GM23338 (cell line): ENCODE measurements at regions not wholly inside any gene's neighbourhood (a gene's known extent, or its start where the extent isn't known, plus 50 kb on each side); places are given as distances from the start of the nearest gene placed in this dataset.

Experiments
- ATAC-seq: fragments of 200-7000 bp; cut with Tn5 transposase; 3 replicates; pipeline ENCODE4 v1.9.1; 2020
- DNase-seq: peaks from one replicate; pipeline ENCODE4 v3.0.0-alpha.2; 2015; ENCODE audit warnings: low spot score
- H2AFZ ChIP-seq: fragments of 200-600 bp; sonication (generic); 2 replicates; pipeline ENCODE4 v1.8.0; 2016; ENCODE audit warnings: antibody characterized with exemption, mild to moderate bottlenecking, moderate library complexity
- H3F3A ChIP-seq: fragments of 200-600 bp; sonication (generic); replicated peaks from 2 replicates; pipeline ENCODE4 v1.8.0; 2017; ENCODE audit warnings: antibody characterized with exemption, mixed run types, low read depth
- H3K27ac ChIP-seq: fragments of 200-600 bp; sonication (generic); 2 replicates; pipeline ENCODE4 v1.6.1; 2016; ENCODE audit warnings: low read depth
- H3K27me3 ChIP-seq: fragments of 200-600 bp; sonication (generic); 2 replicates; pipeline ENCODE4 v1.8.0; 2016; ENCODE audit warnings: mild to moderate bottlenecking, mixed run types, moderate library complexity; ENCODE audit not compliant: insufficient read depth
- H3K36me3 ChIP-seq: fragments of 200-600 bp; sonication (generic); 2 replicates; pipeline ENCODE4 v1.8.0; 2016; ENCODE audit warnings: mild to moderate bottlenecking; ENCODE audit not compliant: insufficient read depth
- H3K4me1 ChIP-seq: fragments of 200-600 bp; sonication (generic); 2 replicates; pipeline ENCODE4 v1.8.0; 2016; ENCODE audit warnings: mild to moderate bottlenecking, moderate library complexity; ENCODE audit not compliant: insufficient read depth
- H3K4me2 ChIP-seq: fragments of 200-600 bp; sonication (generic); 2 replicates; pipeline ENCODE4 v1.7.1; 2017; ENCODE audit warnings: mixed run types
- H3K4me3 ChIP-seq: fragments of 200-600 bp; sonication (generic); 2 replicates; pipeline ENCODE4 v1.6.1; 2016; ENCODE audit warnings: mixed run types
- H3K79me2 ChIP-seq: fragments of 200-600 bp; sonication (generic); replicated peaks from 2 replicates; pipeline ENCODE4 v1.8.0; 2017; ENCODE audit warnings: mild to moderate bottlenecking; ENCODE audit not compliant: insufficient read depth
- H3K9me2 ChIP-seq: fragments of 200-600 bp; sonication (generic); 2 replicates; pipeline ENCODE4 v1.8.0; 2017; ENCODE audit not compliant: insufficient read depth
- H4K20me1 ChIP-seq: fragments of 200-600 bp; sonication (generic); replicated peaks from 2 replicates; pipeline ENCODE4 v1.8.0; 2017; ENCODE audit warnings: mild to moderate bottlenecking; ENCODE audit not compliant: insufficient read depth
- H3K27ac Mint-ChIP-seq: 2 replicates; pipeline ENCODE4 v1.8.0; 2020; ENCODE audit warnings: inconsistent platforms, mild to moderate bottlenecking, moderate library complexity, mixed read lengths
- H3K27me3 Mint-ChIP-seq: 3 replicates; pipeline ENCODE4 v1.8.0; 2022; ENCODE audit warnings: low read depth, mild to moderate bottlenecking, moderate library complexity, mixed read lengths, inconsistent platforms; ENCODE audit not compliant: insufficient read depth, poor library complexity
- H3K36me3 Mint-ChIP-seq: 3 replicates; pipeline ENCODE4 v1.8.0; 2021; ENCODE audit warnings: low read depth, mild to moderate bottlenecking, inconsistent platforms, moderate library complexity, mixed read lengths
- H3K4me1 Mint-ChIP-seq: 3 replicates; pipeline ENCODE4 v1.8.0; 2020; ENCODE audit warnings: mild to moderate bottlenecking, inconsistent platforms, mixed read lengths
- H3K4me3 Mint-ChIP-seq: 3 replicates; pipeline ENCODE4 v1.8.0; 2021; ENCODE audit warnings: moderate library complexity, mild to moderate bottlenecking, inconsistent platforms, mixed read lengths
- H3K9me3 Mint-ChIP-seq: 3 replicates; pipeline ENCODE4 v1.8.0; 2020; ENCODE audit warnings: moderate library complexity, mild to moderate bottlenecking, inconsistent platforms, mixed read lengths
- ETS1 ChIP-seq: IDR thresholded peaks from 2 replicates; pipeline ENCODE4 v1.6.1; 2016; ENCODE audit warnings: antibody characterized with exemption
- EZH2 ChIP-seq: fragments of 200-600 bp; sonication (generic); IDR thresholded peaks from one replicate; pipeline ENCODE4 v1.8.0; 2017; ENCODE audit warnings: antibody characterized with exemption, mild to moderate bottlenecking, low read depth; ENCODE audit not compliant: unreplicated experiment
- EZH2phosphoT487 ChIP-seq: fragments of 200-600 bp; sonication (generic); IDR thresholded peaks from one replicate; pipeline ENCODE4 v1.8.1; 2018; ENCODE audit warnings: antibody characterized with exemption; ENCODE audit not compliant: unreplicated experiment
- STAT1 ChIP-seq: IDR thresholded peaks from one replicate; pipeline ENCODE4 v1.6.1; 2016; ENCODE audit warnings: antibody characterized with exemption; ENCODE audit not compliant: unreplicated experiment
- ZNF114 ChIP-seq: fragments of 250-450 bp; sonication (Bioruptor Pico); IDR thresholded peaks from 2 replicates; pipeline ENCODE4 v1.5.0; 2020; ENCODE audit warnings: mild to moderate bottlenecking, moderate library complexity
- TF ChIP-seq, protein P1 (sequence below): fragments of 250-450 bp; sonication (Bioruptor Pico); IDR thresholded peaks from 2 replicates; pipeline ENCODE4 v1.5.0; 2020; ENCODE audit warnings: mild to moderate bottlenecking, moderate library complexity

DNA sequence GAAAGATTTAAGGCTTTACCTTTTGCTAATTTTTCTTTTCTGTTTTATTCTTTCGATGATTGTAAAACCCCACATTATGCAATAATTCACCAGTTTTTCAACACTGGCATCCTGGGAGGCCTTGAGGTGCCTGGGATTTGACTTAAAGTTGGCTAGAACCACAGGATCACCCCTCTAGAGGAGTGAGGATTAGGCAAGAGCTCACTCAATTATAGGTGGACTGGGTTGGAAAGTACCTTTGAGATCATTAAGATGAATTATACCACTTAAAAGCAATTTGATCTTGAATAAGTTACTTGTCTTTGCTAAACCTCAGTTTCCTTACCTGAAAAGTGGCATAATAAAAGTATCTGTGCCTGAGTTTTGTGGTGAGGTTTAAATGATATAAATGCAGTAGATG lies 212.8 kb upstream of the TPRG1 start:
- no peaks in the 10 kb centered on the region for H3K4me1 ChIP-seq
- no peaks in the 10 kb centered on the region for H3K27me3 ChIP-seq
- H3K4me3 Mint-ChIP-seq: no peak overlapping the region
- no peak overlapping the region for H3K4me3 ChIP-seq
- H4K20me1 ChIP-seq: no peaks in the 10 kb centered on the region
- H3K4me1 Mint-ChIP-seq: peaks cover 3% of the 10 kb centered on the region
- H3F3A ChIP-seq: no peaks in the 10 kb centered on the region
- ATAC-seq: no peak
- no peak for DNase-seq
- no peaks in the 10 kb centered on the region for H3K36me3 Mint-ChIP-seq
- no peaks in the 10 kb centered on the region for H3K9me3 Mint-ChIP-seq
- H3K79me2 ChIP-seq: no peaks in the 10 kb centered on the region
- H2AFZ ChIP-seq: no peak overlapping the region
- no peaks in the 10 kb centered on the region for H3K36me3 ChIP-seq
- H3K27ac ChIP-seq: no peak overlapping the region
- no peak overlapping the region for H3K4me2 ChIP-seq
- H3K9me2 ChIP-seq: no peaks in the 10 kb centered on the region
- TF ChIP-seq ZNF114 (CRISPR knock-in tag) (no peak), EZH2phosphoT487 (no peak), ETS1 (no peak), STAT1 (no peak), EZH2 (no peak)
- TF ChIP-seq, protein P1, sequence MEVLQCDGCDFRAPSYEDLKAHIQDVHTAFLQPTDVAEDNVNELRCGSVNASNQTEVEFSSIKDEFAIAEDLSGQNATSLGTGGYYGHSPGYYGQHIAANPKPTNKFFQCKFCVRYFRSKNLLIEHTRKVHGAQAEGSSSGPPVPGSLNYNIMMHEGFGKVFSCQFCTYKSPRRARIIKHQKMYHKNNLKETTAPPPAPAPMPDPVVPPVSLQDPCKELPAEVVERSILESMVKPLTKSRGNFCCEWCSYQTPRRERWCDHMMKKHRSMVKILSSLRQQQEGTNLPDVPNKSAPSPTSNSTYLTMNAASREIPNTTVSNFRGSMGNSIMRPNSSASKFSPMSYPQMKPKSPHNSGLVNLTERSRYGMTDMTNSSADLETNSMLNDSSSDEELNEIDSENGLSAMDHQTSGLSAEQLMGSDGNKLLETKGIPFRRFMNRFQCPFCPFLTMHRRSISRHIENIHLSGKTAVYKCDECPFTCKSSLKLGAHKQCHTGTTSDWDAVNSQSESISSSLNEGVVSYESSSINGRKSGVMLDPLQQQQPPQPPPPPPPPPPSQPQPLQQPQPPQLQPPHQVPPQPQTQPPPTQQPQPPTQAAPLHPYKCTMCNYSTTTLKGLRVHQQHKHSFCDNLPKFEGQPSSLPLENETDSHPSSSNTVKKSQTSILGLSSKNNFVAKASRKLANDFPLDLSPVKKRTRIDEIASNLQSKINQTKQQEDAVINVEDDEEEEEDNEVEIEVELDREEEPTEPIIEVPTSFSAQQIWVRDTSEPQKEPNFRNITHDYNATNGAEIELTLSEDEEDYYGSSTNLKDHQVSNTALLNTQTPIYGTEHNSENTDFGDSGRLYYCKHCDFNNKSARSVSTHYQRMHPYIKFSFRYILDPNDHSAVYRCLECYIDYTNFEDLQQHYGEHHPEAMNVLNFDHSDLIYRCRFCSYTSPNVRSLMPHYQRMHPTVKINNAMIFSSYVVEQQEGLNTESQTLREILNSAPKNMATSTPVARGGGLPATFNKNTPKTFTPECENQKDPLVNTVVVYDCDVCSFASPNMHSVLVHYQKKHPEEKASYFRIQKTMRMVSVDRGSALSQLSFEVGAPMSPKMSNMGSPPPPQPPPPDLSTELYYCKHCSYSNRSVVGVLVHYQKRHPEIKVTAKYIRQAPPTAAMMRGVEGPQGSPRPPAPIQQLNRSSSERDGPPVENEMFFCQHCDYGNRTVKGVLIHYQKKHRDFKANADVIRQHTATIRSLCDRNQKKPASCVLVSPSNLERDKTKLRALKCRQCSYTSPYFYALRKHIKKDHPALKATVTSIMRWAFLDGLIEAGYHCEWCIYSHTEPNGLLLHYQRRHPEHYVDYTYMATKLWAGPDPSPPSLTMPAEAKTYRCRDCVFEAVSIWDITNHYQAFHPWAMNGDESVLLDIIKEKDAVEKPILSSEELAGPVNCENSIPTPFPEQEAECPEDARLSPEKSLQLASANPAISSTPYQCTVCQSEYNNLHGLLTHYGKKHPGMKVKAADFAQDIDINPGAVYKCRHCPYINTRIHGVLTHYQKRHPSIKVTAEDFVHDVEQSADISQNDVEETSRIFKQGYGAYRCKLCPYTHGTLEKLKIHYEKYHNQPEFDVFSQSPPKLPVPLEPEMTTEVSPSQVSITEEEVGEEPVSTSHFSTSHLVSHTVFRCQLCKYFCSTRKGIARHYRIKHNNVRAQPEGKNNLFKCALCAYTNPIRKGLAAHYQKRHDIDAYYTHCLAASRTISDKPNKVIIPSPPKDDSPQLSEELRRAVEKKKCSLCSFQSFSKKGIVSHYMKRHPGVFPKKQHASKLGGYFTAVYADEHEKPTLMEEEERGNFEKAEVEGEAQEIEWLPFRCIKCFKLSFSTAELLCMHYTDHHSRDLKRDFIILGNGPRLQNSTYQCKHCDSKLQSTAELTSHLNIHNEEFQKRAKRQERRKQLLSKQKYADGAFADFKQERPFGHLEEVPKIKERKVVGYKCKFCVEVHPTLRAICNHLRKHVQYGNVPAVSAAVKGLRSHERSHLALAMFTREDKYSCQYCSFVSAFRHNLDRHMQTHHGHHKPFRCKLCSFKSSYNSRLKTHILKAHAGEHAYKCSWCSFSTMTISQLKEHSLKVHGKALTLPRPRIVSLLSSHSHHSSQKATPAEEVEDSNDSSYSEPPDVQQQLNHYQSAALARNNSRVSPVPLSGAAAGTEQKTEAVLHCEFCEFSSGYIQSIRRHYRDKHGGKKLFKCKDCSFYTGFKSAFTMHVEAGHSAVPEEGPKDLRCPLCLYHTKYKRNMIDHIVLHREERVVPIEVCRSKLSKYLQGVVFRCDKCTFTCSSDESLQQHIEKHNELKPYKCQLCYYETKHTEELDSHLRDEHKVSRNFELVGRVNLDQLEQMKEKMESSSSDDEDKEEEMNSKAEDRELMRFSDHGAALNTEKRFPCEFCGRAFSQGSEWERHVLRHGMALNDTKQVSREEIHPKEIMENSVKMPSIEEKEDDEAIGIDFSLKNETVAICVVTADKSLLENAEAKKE (CRISPR knock-in tag): no peak
- no peak overlapping the region for H3K27ac Mint-ChIP-seq
- H3K27me3 Mint-ChIP-seq: peaks cover 2% of the 10 kb centered on the region
